GM12872 (cell line): ENCODE measurements at regions not wholly inside any gene's neighbourhood (a gene's known extent, or its start where the extent isn't known, plus 50 kb on each side); places are given as distances from the start of the nearest gene placed in this dataset.

Experiments used
- TF ChIP-seq, protein P1 (sequence below): IDR thresholded peaks from 3 replicates; pipeline ENCODE4 v1.5.1; 2011; ENCODE audit warnings: low read depth, mild to moderate bottlenecking, low read length, moderate library complexity; ENCODE audit not compliant: insufficient read depth

DNA sequence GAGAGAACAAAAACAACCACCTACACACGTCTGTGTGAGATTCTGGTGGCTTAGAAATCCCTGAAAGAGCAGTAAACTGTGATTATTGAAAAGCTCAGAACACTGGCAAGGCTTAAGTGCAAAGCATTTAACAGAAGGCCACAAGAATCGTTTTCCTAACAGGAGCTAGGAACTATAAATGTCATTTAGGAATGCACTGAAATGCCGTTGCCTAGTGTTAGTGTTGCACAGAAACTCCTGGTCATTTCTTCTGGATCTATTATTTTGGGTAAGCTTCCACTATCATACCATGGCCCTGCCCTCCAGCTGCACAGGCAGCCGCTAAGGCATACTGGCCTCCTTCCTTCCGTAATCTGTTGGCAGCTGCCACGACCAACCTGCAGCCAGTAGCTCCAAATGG, 923.2 kb downstream of the NLGN4X start:
- TF ChIP-seq, protein P1, sequence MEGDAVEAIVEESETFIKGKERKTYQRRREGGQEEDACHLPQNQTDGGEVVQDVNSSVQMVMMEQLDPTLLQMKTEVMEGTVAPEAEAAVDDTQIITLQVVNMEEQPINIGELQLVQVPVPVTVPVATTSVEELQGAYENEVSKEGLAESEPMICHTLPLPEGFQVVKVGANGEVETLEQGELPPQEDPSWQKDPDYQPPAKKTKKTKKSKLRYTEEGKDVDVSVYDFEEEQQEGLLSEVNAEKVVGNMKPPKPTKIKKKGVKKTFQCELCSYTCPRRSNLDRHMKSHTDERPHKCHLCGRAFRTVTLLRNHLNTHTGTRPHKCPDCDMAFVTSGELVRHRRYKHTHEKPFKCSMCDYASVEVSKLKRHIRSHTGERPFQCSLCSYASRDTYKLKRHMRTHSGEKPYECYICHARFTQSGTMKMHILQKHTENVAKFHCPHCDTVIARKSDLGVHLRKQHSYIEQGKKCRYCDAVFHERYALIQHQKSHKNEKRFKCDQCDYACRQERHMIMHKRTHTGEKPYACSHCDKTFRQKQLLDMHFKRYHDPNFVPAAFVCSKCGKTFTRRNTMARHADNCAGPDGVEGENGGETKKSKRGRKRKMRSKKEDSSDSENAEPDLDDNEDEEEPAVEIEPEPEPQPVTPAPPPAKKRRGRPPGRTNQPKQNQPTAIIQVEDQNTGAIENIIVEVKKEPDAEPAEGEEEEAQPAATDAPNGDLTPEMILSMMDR = no peak

DNA sequence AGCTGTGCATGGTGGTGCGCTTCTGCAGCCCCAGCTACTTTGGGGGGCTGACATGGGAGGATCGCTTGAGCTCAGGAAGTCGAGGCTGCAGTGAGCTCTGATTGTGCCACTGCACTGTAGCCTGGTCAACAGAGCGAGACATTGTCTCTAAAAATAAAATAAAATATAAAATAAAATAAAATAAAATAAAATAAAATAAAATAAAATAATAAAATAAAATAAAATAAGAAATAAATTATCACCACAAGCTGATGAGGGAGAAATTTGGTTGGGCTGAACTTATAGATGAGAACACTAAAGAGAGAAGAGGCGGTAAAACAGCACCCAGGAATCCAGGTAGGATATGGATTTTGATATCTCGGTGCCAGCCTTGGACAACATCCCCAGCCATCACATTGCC, 933.7 kb downstream of the NLGN4X start:
- TF ChIP-seq, protein P1 = no peak

DNA sequence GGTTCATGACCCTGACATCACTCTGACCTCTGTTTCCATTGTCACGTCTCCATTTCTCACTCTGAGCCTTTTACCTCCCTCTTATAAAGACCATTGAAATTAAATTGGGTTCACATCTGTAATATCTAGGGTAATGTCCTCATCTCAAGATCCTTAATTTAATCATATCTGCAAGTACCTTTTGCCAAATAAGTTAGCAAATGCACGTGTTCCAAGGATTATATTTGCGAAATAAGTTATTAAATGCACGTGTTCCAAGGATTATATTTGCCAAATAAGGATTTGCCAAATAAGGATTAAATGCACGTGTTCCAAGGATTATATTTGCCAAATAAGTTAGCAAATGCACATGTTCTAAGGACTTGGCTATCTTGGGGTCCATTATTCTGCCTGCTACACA, 938.0 kb downstream of the NLGN4X start:
- TF ChIP-seq, protein P1 = no peak

DNA sequence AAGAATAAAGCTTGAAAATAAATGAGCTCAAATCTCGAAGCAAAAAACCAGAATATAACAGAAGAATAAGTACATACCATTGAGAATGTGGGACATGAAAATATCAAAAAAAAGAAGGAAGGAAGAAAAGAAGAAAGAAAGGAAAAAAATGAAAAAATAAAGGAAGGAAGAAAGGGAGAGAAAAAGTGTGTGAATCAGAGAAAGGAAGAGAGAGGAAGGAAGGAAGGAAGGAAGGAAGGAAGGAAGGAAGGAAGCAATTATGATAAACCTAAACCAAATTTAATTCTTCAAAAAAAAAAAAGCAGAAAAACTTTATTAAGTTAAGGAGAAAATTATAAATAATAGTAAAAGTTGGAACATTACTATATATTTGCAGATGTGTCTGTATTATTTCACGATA, 949.8 kb downstream of the NLGN4X start:
- TF ChIP-seq, protein P1 = no peak

DNA sequence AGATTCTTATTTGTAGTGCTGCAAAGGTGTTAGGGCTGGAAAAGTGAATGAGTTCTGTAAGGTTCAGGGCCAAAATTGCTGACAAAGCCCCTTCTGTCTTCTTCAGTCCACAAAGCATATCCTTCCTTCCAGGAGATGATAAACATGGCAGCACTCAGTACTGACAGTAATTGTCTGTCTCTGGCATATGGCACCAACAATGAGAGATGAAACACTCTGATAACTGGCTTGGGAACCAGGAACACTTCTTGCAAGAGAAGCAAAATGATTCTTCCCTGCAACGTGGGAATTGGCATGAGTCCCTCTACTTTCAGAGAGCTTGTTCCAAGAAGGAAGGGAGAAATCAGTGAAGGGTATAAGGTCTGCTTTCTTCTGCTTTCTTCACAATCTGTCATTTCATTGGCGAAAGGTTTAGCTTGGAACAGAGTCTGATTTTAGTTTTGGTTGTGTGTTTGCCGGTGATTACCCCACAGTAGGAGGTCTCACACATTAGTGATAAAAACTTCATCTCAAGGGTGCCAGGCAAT, 963.3 kb downstream of the NLGN4X start:
- TF ChIP-seq, protein P1 = no peak

DNA sequence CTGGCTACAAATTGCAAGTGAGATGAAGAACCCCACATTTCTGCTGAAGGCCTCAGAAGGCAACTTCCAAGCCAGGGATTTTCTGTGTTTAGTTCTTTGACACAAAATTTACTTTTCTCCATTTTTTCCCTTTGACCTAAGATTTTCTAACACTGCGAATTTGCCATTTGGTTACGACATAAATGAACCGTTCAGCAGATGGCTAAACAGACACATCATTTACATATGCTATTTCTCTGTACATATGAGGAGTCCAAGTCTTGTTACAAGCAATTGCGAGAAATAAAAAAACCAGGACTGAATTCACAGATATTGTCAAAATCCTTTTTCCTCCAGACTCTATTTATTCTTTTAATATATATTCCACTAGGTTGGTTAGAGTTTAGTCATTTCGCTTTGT, 978.6 kb downstream of the NLGN4X start:
- TF ChIP-seq, protein P1 = no peak

DNA sequence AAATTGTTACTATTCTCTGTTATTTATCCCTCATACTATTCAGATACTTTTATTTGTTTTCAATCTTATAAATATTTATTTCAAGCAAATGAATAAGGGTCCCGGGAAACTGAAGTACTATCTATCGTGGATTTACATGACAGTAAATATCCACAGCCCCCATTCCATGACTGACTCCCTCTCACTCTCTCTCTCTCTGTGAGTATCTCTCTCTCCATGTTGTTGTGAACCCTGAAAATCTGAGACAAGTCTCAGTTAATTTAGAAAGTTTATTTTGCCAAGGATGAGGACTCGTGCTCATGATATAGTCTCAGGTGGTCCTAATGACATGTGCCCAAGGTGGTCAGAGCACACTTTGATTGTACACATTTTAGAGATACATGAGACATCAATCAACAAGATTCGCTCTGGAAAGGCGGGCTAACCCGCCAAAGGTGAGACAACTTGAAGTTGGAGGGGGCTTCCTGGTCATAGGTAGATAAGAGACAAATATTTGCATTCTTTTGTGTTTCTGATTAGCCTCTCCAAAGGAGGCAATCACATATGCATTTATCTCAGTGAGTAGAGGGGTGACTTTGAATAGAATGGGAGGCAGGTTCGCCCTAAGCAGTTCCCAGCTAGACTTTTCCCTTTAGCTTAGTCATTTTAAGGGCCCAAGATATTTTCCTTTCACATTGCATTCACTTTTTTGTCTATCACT, 986.4 kb downstream of the NLGN4X start:
- TF ChIP-seq, protein P1 = no peak
